ENCODE measurements at regions not wholly inside any gene's neighbourhood (a gene's known extent, or its start where the extent isn't known, plus 50 kb on each side); places are given as distances from the start of the nearest gene placed in this dataset.
"Not testable (repeated sequence)": the region's sequence is repeated elsewhere in the genome, so short reads cannot be mapped to it uniquely, and the experiment has no call there.

GRCh38 chr20:22946596-22946995, 88.5 kb upstream of the SSTR4 start:
- DNase-seq (ENCODE audit: low read depth in 2 of 2, low spot score in 1 of 2), result no peak

GRCh38 chr20:22949331-22950109, 85.6 kb upstream of the SSTR4 start:
- no peak for DNase-seq (ENCODE audit: low read depth in 2 of 2, low spot score in 1 of 2)

- DNase-seq (ENCODE audit: low read depth in 2 of 2, low spot score in 1 of 2), result no peak
These were observed 83.1 kb upstream of the SSTR4 start for GRCh38 chr20:22951966-22952365.

- DNase-seq (ENCODE audit: low read depth in 2 of 2, low spot score in 1 of 2), result no peak
These were observed 80.5 kb upstream of the SSTR4 start for GRCh38 chr20:22954661-22955060.

- DNase-seq (ENCODE audit: low read depth in 2 of 2, low spot score in 1 of 2), result no peak
These were observed 76.7 kb upstream of the SSTR4 start for GRCh38 chr20:22958390-22958789.

- no peak for DNase-seq (ENCODE audit: low read depth in 2 of 2, low spot score in 1 of 2)
These were observed 72.3 kb upstream of the SSTR4 start for GRCh38 chr20:22962567-22963439.

GRCh38 chr20:22963581-22963980, 71.5 kb upstream of the SSTR4 start:
- DNase-seq (ENCODE audit: low read depth in 2 of 2, low spot score in 1 of 2), result no peak

GRCh38 chr20:22966787-22967464, 68.2 kb upstream of the SSTR4 start:
- DNase-seq (ENCODE audit: low read depth in 2 of 2, low spot score in 1 of 2), result no peak

- not testable (repeated sequence) for DNase-seq (ENCODE audit: low read depth in 2 of 2, low spot score in 1 of 2)
These were observed 67.4 kb upstream of the SSTR4 start for GRCh38 chr20:22967706-22968105.

- not testable (repeated sequence) for DNase-seq (ENCODE audit: low read depth in 2 of 2, low spot score in 1 of 2)
These were observed 66.1 kb upstream of the SSTR4 start for GRCh38 chr20:22969031-22969430.

GRCh38 chr20:22971077-22971476, 64.0 kb upstream of the SSTR4 start:
- not testable (repeated sequence) for DNase-seq (ENCODE audit: low read depth in 2 of 2, low spot score in 1 of 2)

GRCh38 chr20:22974354-22974753, 60.8 kb upstream of the SSTR4 start:
- DNase-seq (ENCODE audit: low read depth in 2 of 2, low spot score in 1 of 2), result no peak

GRCh38 chr20:22977047-22977785, 57.9 kb upstream of the SSTR4 start:
- DNase-seq (ENCODE audit: low read depth in 2 of 2, low spot score in 1 of 2), result no peak

- DNase-seq (ENCODE audit: low read depth in 2 of 2, low spot score in 1 of 2), result no peak
These were observed 51.1 kb upstream of the SSTR4 start for GRCh38 chr20:22984008-22984407.

- no peak for DNase-seq (ENCODE audit: low read depth in 2 of 2, low spot score in 1 of 2)
These were observed 50.5 kb upstream of the SSTR4 start for GRCh38 chr20:22984606-22985005.

GRCh38 chr20:22985239-22985778, 49.8 kb upstream of the SSTR4 start:
- no peak for DNase-seq (ENCODE audit: low read depth in 2 of 2, low spot score in 1 of 2)

Data from stimulated activated CD8-positive, alpha-beta memory T cell treated with anti-CD3 and anti-CD28 coated beads, Interleukin-4, amount 100 ng/mL, for 1 hour (primary cell).